DMS79 (cell line): ENCODE measurements at regions not wholly inside any gene's neighbourhood (a gene's known extent, or its start where the extent isn't known, plus 50 kb on each side); places are given as distances from the start of the nearest gene placed in this dataset.
"Not testable (repeated sequence)": the region's sequence is repeated elsewhere in the genome, so short reads cannot be mapped to it uniquely, and the experiment has no call there.

Source experiments
- DNase-seq: peaks from one replicate; lab custom pipeline; 2025; lab: John Stamatoyannopoulos, UW

DNA sequence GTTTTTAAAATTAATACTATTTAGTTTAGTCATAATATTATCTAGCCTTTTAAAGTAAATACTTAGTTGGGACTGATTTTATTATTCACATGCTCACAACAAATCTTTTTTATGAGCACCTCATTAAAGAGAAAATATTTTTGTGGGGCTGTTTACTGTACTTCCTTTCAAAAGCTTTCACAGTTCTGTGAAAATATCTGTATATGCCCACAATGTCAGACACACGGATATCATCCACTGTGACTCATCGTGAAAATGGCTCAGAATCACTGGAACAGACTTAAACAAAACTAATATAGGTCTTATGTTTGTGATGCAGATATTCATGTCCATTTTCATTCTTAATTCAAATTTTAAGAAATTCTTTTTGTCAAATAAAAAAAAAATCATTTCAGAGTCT is 305.2 kb downstream of the RAB38 start:
- no peak for DNase-seq

DNA sequence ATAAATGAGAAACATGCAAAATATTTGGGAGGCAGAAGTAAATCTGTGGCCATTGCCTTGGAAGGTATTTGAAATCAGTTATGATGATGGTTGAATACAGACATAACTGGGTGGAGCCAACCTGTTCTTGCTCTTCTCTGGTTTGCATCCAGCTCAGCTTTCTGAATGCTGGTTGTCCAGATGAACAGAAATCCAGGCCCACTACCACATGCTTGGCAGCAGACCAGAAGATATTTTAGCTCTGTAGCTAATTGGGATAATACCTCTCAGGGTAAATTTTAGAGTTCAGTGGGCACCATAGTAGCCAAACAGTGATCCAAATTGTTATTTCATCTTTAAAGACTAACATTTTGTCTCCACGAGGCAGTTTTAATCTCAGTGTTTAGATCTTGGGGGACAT is 308.3 kb downstream of the RAB38 start:
- DNase-seq: no peak

DNA sequence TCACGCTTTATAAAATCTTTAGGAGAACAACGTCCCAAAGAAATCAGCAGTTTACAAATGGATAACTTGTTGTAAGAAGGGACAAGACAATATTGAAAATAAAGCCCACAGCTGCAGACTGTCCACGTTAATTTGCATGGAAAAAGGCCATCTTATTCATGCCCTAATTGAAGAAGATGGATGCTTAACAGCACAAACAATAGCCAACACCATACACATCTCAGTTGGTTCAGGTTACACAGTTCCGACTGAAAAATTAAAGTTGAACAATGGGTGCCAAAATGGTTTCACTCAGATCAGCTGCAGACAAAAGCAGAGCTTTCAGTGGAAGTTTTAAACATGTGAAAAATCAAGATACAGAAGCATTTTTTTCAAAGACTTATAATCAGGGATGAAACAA is 314.2 kb downstream of the RAB38 start:
- DNase-seq: no peak

DNA sequence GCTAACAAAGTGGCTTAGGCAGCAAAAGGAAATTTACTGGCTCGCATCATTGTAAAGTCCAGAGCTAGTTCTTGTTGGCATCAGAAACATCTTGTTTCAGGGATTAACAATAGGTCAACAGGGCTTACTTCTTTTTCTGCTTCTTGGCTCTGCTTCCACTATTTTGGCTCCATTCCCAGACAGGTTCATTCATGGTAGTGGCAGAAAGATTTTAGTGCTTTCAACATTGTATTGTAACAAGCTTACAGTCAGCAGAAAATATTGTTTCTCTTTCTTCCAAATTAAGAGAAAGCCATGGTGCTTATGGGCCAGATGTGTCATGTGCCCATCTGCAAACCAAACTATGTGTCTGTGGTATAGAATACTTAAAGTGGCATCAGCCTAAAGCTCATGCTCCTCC is 315.6 kb downstream of the RAB38 start:
- DNase-seq: no peak

DNA sequence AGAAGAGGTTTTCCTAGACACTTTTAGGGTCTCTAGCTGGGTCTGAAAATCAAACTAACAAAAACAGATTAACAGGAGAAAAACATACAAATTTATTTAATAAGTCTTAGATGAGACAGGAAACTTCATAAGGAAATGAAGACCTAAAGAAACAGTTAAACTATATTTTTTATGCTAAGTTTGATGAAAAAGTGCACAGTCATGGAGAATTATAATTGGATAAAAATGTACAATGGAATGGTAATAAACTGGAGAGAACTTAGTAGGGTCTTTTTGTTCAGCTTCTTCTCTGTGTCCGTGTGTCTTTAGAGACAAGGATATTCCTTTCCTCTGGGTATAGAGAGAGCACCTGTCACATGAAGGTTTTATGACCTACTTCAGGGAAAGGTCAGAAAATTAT is 323.4 kb downstream of the RAB38 start:
- DNase-seq: no peak

DNA sequence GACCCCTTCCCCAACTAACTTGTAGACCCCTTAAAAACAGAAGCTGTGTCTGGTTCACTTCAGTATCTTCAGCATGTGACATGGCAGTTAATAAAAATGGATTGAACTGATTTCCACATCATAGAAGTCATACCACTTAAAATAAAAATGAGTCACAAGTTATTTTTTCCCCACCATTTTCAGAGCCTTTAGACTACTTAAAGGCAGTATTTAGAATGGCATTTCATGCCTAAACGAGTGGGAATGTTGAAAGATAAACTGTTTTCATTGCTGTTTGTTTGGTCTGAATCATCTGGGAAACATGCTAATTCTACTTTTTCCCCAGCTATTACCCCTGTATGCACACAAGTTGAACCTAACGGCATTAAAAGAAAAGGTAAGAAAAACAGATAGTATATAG is 324.0 kb downstream of the RAB38 start:
- DNase-seq: no peak

DNA sequence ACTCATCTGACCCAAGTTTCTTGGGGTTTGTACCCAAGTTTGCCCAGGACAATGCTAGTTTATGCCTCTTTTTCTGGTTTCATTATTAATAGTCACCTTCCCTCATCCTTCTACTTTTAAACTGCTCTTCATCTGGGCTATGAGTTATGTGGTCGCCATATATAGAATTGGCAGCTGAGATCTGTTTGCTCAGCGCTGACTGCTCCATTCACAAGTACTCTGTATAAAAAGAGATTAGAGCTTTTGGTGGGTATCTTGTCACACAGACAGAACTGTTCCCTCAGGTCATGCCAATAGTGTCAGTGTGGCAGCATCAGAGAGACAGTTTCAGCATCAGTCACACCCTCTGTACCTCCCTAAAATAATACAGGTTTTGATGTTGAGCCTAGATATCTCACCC is 326.0 kb downstream of the RAB38 start:
- DNase-seq: no peak

DNA sequence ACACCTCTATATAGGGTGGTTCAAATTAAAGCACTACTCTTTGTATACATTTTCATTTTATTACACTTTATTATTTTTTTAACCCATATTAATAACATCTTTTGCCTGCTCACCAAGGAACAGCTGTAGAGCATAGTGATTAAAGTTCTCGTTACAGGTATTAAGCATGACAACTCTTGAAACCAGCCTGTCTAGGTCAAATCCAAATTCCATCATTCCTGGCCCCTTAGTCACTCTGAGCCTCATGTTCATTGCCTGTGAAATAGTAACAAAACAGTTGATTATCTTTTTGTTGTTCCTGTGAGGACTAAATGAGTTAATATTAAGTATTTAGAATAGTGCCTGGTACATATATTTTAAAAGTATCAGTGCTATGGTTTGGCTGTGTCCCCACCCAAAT is 334.5 kb downstream of the RAB38 start:
- DNase-seq: no peak

DNA sequence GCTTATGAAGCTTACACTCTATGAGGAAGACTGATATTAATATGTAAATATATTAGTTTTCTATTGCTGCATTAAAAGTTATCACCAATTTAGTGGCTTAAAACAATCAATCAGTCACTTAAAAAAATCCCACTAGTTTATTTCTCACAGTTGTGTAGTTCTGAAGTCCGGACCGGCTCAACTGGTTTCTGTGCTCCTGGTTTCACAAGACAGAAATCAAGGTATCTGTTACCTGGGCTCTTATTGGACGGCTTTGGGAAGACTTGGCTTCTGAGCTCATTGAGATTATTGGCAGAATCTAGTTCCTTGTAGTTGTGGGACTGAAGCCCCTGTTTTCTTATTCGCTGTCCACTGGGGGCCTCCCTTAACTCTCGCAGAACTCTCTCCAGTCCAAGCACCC is 343.0 kb downstream of the RAB38 start:
- DNase-seq: no peak

DNA sequence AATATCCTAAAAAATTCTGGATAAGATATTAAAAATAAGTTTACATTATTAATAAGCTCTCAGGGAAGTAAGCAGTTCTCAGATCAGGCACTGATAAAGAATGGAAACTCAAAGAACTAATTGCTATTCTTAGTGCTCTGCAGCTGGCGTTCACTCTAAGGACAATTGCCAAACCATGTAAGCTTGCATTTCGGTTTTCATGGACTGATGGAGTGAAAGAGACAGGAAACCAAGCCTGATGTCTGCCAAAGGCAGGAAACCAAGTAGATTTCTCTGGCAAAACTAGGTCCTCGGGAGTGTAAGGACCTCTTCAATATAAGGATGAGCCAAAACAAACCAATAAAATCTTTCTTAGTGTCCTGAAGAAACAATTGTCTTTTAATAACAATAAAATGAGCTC is 355.2 kb downstream of the RAB38 start:
- DNase-seq: no peak

DNA sequence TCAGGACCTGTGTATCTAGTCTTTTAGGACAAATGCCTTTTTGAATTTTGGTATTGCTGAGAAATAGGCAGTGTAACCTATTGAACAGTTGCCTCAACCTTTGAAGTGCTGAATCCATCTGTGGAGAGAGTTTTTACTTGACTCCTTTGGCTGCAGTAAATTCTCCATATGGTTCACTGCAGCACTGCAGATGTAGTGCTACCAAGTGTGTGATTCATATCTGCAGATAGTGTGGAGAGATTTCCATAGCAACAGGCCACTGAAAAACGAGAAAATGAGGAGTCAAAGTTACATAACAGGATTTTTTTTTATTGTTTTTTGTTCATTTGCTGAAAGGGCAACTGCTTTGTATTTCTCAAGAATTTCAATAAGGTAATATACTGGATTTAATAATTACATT is 356.1 kb downstream of the RAB38 start:
- DNase-seq: no peak

DNA sequence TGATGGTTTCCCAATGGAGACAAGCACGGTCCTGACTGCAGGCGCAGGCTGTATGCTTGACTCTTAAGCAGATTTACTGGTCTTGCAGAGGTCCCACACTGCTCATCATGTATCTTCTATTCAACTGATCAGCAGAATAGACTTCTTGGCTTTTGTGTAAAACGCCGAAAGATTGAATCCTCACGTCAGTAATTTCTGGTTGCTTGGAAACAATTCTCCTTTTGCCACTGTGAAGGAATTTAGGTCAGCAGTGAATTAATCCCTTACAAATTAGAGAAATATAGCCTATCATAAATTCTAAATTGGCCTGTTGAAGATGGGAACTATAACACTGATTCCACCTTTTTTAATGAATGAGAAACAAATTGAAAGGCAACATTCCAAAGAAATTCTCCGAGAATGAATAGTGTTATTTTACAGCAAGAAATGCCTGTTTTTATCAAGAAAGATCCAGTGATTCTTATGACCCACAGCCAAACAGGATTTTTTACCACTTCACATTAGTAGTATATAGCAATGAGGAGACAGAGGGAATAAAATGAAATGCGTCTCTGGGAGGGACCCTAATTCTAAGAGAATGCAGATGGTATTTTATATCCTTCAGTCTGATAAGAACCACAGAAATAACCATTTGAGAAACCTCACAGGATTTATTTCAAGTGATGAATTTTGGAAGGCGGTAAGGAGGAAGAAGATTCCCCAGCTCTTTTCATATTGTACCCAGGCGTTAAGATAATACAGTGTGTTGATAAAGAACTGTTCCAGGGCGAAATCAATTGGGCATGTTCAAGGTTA is 362.5 kb downstream of the RAB38 start:
- no peak for DNase-seq

DNA sequence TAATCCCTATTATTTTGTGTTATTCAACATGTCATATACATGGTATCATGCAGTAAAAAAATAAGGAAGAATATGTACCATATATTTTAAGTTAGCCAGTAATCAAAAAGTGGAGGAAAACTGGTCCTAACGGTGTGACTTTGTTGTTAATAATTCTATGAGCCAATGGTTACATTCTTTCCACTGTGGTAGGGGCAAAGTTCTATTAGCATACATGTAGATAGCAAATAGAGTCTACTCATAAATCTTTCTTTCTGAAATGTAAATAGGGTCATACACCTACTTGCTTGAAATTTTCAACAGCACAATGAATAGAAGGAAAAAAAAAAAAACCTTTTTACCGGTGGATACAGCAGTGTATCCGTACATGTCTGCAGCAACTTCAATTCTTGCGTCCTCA is 364.8 kb downstream of the RAB38 start:
- DNase-seq: no peak

DNA sequence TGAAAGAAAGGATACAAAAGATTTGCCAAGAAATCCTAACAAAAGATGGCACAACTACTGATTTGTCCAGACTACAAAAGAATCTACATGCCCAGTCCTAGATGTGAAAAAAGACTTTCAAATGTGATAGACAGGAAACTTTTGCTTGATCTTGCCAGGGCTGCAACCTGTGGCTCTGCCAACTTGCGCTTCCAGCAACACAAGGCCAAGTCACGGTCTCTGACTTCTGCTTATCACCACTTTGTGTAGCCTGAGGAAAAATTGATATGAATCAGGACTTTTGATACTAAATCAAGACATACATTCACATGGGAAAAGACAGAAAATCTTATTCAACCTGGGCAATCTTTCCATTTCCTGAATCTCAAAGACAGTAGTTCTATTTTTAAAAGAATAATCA is 366.0 kb downstream of the RAB38 start:
- DNase-seq: no peak

DNA sequence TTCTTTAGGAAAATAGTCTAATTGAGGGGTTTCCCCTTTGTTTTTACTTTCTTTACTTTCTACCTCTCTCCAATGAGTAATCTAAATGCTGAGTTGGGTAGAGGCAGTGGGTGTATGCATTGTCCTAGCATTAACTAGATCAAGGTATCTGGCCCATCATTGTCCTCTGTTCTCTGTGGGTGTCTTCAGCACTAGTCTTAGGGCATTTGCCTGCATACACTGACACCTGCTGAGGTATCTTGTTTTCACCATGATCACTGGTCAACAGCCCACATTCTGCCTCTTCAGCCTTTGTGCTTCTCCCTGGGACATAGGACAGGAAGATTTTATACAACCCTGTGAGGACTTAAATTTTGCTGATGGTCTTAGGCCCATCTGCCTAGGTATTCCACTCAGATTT is 371.1 kb downstream of the RAB38 start:
- no peak for DNase-seq

DNA sequence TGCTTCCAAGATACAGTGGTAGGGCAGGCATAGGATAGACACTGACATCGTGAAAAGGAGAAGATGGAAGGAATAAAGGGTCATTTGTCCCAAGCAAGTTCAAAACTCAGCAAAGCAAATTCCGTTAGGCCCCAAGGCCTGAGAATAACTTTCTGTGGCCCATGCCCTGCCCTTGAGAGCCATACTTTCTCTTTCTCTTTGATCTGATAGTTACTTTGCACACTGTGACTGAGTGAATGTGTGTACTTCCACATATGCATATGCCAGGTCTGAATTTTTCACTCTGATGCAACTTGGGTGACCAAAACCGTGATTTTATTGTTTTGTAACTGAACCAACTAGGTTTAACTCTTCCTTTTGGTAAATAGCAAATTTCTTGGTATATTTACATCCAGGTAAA is 371.5 kb downstream of the RAB38 start:
- DNase-seq: no peak

DNA sequence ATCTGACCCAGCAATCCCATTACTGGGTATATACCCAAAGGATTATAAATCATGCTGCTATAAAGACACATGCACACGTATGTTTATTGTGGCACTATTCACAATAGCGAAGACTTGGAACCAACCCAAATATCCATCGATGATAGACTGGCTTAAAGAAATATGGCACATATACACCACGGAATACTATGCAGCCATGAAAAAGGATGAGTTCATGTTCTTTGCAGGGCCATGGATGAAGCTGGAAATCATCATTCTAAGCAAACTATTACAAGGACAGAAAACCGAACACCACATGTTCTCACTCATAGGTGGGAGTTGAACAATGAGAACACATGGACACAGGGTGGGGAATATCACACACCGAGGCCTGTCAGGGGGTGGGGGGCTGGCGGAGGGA is 390.4 kb downstream of the RAB38 start:
- DNase-seq: not testable (repeated sequence)

DNA sequence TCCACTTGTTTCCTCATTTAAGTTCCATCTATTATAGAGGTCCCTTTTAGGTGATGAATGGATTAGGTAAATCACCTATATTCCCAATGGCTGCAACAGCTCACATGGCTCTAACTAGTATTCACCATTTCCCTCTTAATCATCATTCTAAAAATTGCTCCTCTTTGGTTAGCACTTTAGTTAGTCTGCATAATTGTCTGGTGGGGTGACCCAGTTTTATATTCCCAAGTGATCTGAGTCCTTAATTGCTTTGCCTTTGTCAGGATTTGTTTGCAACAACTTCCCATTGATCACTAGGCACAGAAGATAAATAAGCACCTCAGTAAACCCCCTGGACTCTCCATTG is 395.2 kb downstream of the RAB38 start:
- no peak for DNase-seq

DNA sequence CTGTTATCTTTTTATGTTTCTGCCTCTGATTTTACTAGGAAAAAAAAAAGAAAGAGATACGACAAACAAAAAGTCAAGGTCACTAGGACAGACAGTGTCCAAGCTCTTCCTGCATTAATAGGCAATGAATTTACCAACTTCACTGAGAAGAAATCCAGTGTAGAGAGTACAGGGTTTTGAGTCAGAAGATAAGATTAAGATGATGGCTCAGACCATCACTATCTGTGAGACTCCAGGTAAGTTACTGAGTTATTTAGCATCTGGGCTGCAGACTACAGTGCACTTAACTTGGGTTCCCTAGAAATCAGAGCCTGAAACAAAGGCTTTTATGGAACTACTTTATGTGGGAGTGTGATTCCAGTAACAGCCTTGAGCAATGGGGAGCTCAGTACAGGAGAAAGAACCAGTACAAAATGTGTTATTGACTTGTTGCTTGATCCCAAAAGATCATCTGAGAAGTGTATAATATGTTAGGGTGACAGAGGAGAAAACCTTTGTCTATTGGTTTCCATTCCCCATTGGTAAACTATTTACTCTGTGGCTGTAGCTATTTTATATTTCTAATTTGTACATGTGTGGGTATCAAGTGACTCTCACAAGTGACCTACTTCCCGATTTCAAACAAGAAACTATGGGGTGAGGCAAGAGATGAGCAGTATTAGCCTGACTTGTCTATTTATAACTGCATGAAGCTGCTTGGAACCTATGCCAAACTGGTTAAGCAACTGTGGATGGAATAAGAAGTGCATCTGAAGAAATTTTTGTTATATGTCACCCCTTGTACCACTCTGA is 395.8 kb downstream of the RAB38 start:
- DNase-seq: no peak

DNA sequence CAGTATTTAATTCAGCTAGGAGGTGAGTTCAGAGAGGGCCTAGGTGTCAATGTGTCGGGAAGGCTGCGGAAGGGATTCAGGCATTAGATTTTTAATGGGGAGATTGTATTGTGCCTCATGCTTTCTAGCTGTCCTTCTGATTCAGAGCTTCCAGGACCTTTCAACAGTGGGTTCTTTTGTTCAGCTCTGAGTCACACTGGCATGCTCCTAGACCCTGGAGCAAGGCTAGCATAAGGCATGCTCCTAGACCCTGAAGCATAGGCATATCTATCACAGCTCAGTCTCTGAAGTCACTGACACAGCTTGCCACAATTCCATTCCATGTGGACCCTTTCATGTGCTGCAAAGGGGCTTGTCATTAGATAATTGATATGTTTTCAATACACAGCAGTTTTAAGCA is 396.9 kb downstream of the RAB38 start:
- DNase-seq: no peak

DNA sequence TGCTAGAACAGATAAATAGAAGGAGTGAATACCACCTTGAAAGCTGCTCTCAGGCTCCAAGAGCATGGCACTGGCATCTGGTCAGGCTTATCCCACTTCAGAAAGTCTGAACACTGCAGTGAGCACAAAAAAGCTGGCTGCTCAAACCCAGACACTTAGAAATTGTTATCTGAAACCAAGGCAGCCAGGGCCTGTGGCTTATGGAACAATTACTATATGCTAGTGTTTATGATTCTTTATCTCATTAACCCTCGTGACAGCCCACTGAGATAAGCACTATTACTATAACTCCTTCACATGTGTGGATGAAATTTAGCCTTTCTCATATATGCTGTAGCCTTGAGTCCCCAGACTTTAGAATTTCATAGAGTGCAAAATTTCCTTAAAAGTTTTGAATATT is 400.2 kb downstream of the RAB38 start:
- no peak for DNase-seq

DNA sequence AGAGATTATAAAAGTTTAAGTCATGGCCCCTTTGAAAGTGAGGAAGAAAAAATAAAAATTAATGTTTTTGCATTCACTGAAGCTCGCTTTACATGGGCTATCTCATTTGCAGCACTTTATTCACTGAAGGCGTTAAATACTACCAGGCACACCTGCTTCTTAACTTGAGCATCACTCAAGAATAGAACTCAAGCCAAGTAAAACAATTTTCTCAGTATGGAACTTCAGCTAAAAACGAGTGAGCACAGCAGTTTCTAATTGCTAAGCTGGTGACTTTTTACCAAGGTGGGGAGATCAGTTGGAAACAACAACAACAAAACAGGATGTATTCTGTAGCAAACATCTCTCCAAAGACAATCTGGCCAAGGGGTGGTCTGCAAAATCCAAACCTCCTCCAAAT is 405.6 kb downstream of the RAB38 start:
- no peak for DNase-seq

DNA sequence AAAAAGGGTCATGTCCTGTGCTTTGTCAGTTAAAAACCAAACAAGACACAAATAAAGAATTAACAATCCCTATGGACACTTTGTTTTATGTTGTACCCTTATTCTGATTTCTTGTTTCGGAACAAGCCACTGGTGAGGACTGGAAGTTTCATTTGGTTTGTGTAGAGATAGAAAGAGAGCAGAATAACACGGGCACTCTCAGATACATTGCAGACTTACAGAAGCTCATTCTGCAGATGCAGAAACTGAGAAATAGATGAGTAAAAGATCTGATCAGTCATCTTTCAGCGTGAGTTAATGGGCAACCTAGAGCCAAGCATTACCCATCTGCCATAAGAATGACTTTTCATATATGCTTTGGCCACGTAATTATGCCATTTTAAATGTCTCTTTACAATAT is 407.6 kb downstream of the RAB38 start:
- no peak for DNase-seq

DNA sequence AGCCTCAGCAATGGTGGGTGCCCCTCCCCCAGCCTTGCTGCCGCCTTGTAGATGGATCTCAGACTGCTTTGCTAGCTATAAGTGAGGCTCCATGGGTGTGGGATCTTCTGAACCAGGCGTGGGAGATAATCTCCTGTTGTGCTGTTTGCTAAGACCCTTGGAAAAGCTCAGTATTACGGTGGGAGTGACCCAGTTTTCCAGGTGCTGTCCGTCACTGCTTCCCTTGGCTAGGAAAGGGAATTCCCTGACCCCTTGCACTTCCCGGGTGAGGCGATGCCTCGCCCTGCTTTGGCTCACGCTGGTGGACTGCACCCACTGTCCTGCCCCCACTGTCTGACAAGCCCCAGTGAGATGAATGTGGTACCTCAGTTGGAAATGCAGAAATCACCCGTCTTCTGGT is 411.2 kb downstream of the RAB38 start:
- DNase-seq: not testable (repeated sequence)
